ENCODE measurements at regions not wholly inside any gene's neighbourhood (a gene's known extent, or its start where the extent isn't known, plus 50 kb on each side); places are given as distances from the start of the nearest gene placed in this dataset.
"Not testable (repeated sequence)": the region's sequence is repeated elsewhere in the genome, so short reads cannot be mapped to it uniquely, and the experiment has no call there.

- TF ChIP-seq CTCF (conservative IDR thresholded peaks at IDR 0.05 in 1 of 2, IDR thresholded peaks at IDR 0.05 in 1 of 2; ENCODE audit: low read depth in 1 of 2, low read length in 2 of 2); EZH2 (IDR thresholded peaks at IDR 0.05; ENCODE audit: low read length, missing control alignments): not testable (repeated sequence)
Observed at GRCh38 chr3:180424305-180424704, 177.7 kb upstream of the TTC14 start.

All from fibroblast of lung (primary cell).